GM23248 (cell line): ENCODE measurements at regions not wholly inside any gene's neighbourhood (a gene's known extent, or its start where the extent isn't known, plus 50 kb on each side); places are given as distances from the start of the nearest gene placed in this dataset.

ENCODE experiments used
- DNase-seq: peaks from one replicate; pipeline ENCODE4 v3.0.0-alpha.2; 2015
- H2AFZ ChIP-seq: fragments of 200-600 bp; sonication (generic); 2 replicates; pipeline ENCODE4 v1.6.1; 2016; ENCODE audit warnings: antibody characterized with exemption
- H3F3A ChIP-seq: fragments of 200-600 bp; sonication (generic); 2 replicates; pipeline ENCODE4 v1.6.1; 2016; ENCODE audit warnings: mild to moderate bottlenecking, antibody characterized with exemption, mixed run types; ENCODE audit not compliant: insufficient read depth
- H3K27ac ChIP-seq: fragments of 200-600 bp; sonication (generic); 2 replicates; pipeline ENCODE4 v1.5.1; 2016; ENCODE audit warnings: mild to moderate bottlenecking
- H3K27me3 ChIP-seq: fragments of 200-600 bp; sonication (generic); replicated peaks from 2 replicates; pipeline ENCODE4 v1.6.1; 2016; ENCODE audit warnings: mild to moderate bottlenecking; ENCODE audit not compliant: insufficient read depth
- H3K36me3 ChIP-seq: fragments of 200-600 bp; sonication (generic); 2 replicates; pipeline ENCODE4 v1.6.1; 2016; ENCODE audit warnings: low read depth, mild to moderate bottlenecking
- H3K4me1 ChIP-seq: fragments of 200-600 bp; sonication (generic); 2 replicates; pipeline ENCODE4 v1.6.1; 2016; ENCODE audit warnings: mild to moderate bottlenecking; ENCODE audit not compliant: insufficient read depth
- H3K4me2 ChIP-seq: fragments of 200-600 bp; sonication (generic); one replicate; pipeline ENCODE4 v1.6.1; 2016; ENCODE audit warnings: mild to moderate bottlenecking; ENCODE audit not compliant: unreplicated experiment
- H3K4me3 ChIP-seq: fragments of 200-600 bp; sonication (generic); 2 replicates; pipeline ENCODE4 v1.5.1; 2016; ENCODE audit warnings: mild to moderate bottlenecking
- H3K79me2 ChIP-seq: fragments of 200-600 bp; sonication (generic); 2 replicates; pipeline ENCODE4 v1.6.1; 2016; ENCODE audit warnings: mild to moderate bottlenecking; ENCODE audit not compliant: insufficient read depth
- H3K9ac ChIP-seq: fragments of 200-600 bp; sonication (generic); 2 replicates; pipeline ENCODE4 v1.6.1; 2016; ENCODE audit warnings: mild to moderate bottlenecking
- H3K9me2 ChIP-seq: fragments of 200-600 bp; sonication (generic); 2 replicates; pipeline ENCODE4 v1.6.1; 2016; ENCODE audit warnings: mixed run types, mild to moderate bottlenecking, moderate library complexity; ENCODE audit not compliant: insufficient read depth
- H3K9me3 ChIP-seq: fragments of 200-600 bp; sonication (generic); one replicate; pipeline ENCODE4 v1.6.1; 2017; ENCODE audit warnings: low read depth
- H4K20me1 ChIP-seq: fragments of 200-600 bp; sonication (generic); 2 replicates; pipeline ENCODE4 v1.6.0; 2016; ENCODE audit not compliant: insufficient read depth
- EZH2 ChIP-seq: fragments of 200-600 bp; sonication (generic); IDR thresholded peaks from 2 replicates; pipeline ENCODE4 v1.6.1; 2018; ENCODE audit warnings: antibody characterized with exemption, mild to moderate bottlenecking; ENCODE audit not compliant: insufficient read depth, poor library complexity, severe bottlenecking
- EZH2phosphoT487 ChIP-seq: fragments of 200-600 bp; sonication (generic); IDR thresholded peaks from 2 replicates; pipeline ENCODE4 v1.6.1; 2018; ENCODE audit warnings: antibody characterized with exemption, moderate library complexity, mild to moderate bottlenecking, low read depth; ENCODE audit not compliant: insufficient read depth
- WGBS, 2 experiments: methylation state at CpG; one replicate each; pipeline ENCODE4 v1.1.6; 2015 to 2017; ENCODE audit warnings: low lambda C conversion rate in 2 of 2, low coverage in 1 of 2; ENCODE audit errors: missing lambda C conversion rate in 2 of 2; 5-methylcytosine and 5-hydroxymethylcytosine counted together
- in situ Hi-C: fragments of 300-500 bp; cut with MboI; formaldehyde crosslinking; loops from 2 replicates; pipeline ENCODE4 v1.15.0; 2020

GRCh38 chr1:168824418-168825065 lies 95.5 kb upstream of the DPT start:
- in situ Hi-C loops = no loop called here
- Histone ChIP-seq H3K4me1 (no peaks in the 10 kb centered on the region), H3K9ac (no peak overlapping the region), H3K79me2 (no peaks in the 10 kb centered on the region), H3K9me2 (no peaks in the 10 kb centered on the region), H3K4me2 (no peak overlapping the region), H2AFZ (no peak overlapping the region), H3K4me3 (no peak overlapping the region), H4K20me1 (no peaks in the 10 kb centered on the region), H3K27ac (no peak overlapping the region), H3F3A (no peaks in the 10 kb centered on the region), H3K9me3 (no peaks in the 10 kb centered on the region), H3K36me3 (no peaks in the 10 kb centered on the region), H3K27me3 (0 out of 2 replicates have a peak, but pooled peaks cover 1% of the 10 kb centered on the region)
- DNase-seq = no peak
- 37 to 47% methylated on average over 2 of the region's 2 CpGs for WGBS, 2 experiments
- no peak for TF ChIP-seq EZH2
- TF ChIP-seq EZH2phosphoT487 = no peak

GRCh38 chr1:168825129-168825528 lies 96.1 kb upstream of the DPT start:
- Histone ChIP-seq H3K27me3 (no peaks in the 10 kb centered on the region), H3K4me1 (no peaks in the 10 kb centered on the region), H3F3A (no peaks in the 10 kb centered on the region), H3K36me3 (no peaks in the 10 kb centered on the region), H3K79me2 (no peaks in the 10 kb centered on the region), H3K9ac (no peak overlapping the region), H2AFZ (no peak overlapping the region), H3K4me3 (no peak overlapping the region), H3K9me2 (no peaks in the 10 kb centered on the region), H4K20me1 (no peaks in the 10 kb centered on the region), H3K4me2 (no peak overlapping the region), H3K27ac (no peak overlapping the region), H3K9me3 (no peaks in the 10 kb centered on the region)
- DNase-seq = no peak
- in situ Hi-C loops = no loop called here
- 0 to 17% methylated on average over 1 of the region's 1 CpG for WGBS, 2 experiments
- TF ChIP-seq EZH2 (no peak), EZH2phosphoT487 (no peak)

- no peak overlapping the region for H3K27ac ChIP-seq
- no peaks in the 10 kb centered on the region for H3K27me3 ChIP-seq
Observed at GRCh38 chr1:168825820-168826219, 96.8 kb upstream of the DPT start.

GRCh38 chr1:168826269-168826668 lies 97.3 kb upstream of the DPT start:
- Histone ChIP-seq H3K9me2 (no peaks in the 10 kb centered on the region), H3K27ac (no peak overlapping the region), H3K9ac (no peak overlapping the region), H2AFZ (no peak overlapping the region), H4K20me1 (no peaks in the 10 kb centered on the region), H3K4me1 (no peaks in the 10 kb centered on the region), H3K79me2 (no peaks in the 10 kb centered on the region), H3F3A (no peaks in the 10 kb centered on the region), H3K4me2 (no peak overlapping the region), H3K27me3 (no peaks in the 10 kb centered on the region), H3K9me3 (no peaks in the 10 kb centered on the region), H3K36me3 (no peaks in the 10 kb centered on the region), H3K4me3 (no peak overlapping the region)
- no peak for TF ChIP-seq EZH2phosphoT487
- in situ Hi-C loops = no loop called here
- WGBS, 2 experiments = 86 to 91% methylated on average over 3 of the region's 3 CpGs
- DNase-seq = no peak

More at GRCh38 chr1:168825820-168826219, 96.8 kb upstream of the DPT start:
- Histone ChIP-seq H3K79me2 (no peaks in the 10 kb centered on the region), H3F3A (no peaks in the 10 kb centered on the region), H3K9me3 (no peaks in the 10 kb centered on the region), H3K36me3 (no peaks in the 10 kb centered on the region), H3K9me2 (no peaks in the 10 kb centered on the region), H3K4me1 (no peaks in the 10 kb centered on the region), H3K4me3 (no peak overlapping the region), H3K4me2 (no peak overlapping the region), H4K20me1 (no peaks in the 10 kb centered on the region), H3K9ac (no peak overlapping the region), H2AFZ (no peak overlapping the region)
- 30 to 44% methylated on average over 3 of the region's 3 CpGs for WGBS, 2 experiments
- DNase-seq = no peak
- TF ChIP-seq EZH2 (no peak), EZH2phosphoT487 (no peak)
- in situ Hi-C loops = no loop called here

GRCh38 chr1:168827557-168827956 lies 98.6 kb upstream of the DPT start:
- H3F3A ChIP-seq = no peaks in the 10 kb centered on the region
- H3K4me2 ChIP-seq = no peak overlapping the region
- H3K9ac ChIP-seq = no peak overlapping the region
- TF ChIP-seq EZH2 (no peak), EZH2phosphoT487 (no peak)
- 80 to 97% methylated on average over 2 of the region's 2 CpGs for WGBS, 2 experiments
- no peaks in the 10 kb centered on the region for H3K27me3 ChIP-seq
- no peak overlapping the region for H3K4me3 ChIP-seq
- H2AFZ ChIP-seq = no peak overlapping the region
- no peaks in the 10 kb centered on the region for H3K4me1 ChIP-seq
- no peaks in the 10 kb centered on the region for H3K79me2 ChIP-seq
- in situ Hi-C loops = no loop called here
- no peak overlapping the region for H3K27ac ChIP-seq
- no peaks in the 10 kb centered on the region for H4K20me1 ChIP-seq
- no peak for DNase-seq
- no peaks in the 10 kb centered on the region for H3K9me2 ChIP-seq
- no peaks in the 10 kb centered on the region for H3K36me3 ChIP-seq
- no peaks in the 10 kb centered on the region for H3K9me3 ChIP-seq
